Glutamatergic neuron (in vitro differentiated cells): ENCODE measurements at regions not wholly inside any gene's neighbourhood (a gene's known extent, or its start where the extent isn't known, plus 50 kb on each side); places are given as distances from the start of the nearest gene placed in this dataset.

ENCODE experiments used
- DNase-seq: peaks from one replicate; pipeline ENCODE4 v3.0.0; 2022
- H3K27ac Mint-ChIP-seq: one replicate; pipeline ENCODE4 v1.8.0; 2020; ENCODE audit warnings: mild to moderate bottlenecking, mixed read lengths, inconsistent platforms; ENCODE audit not compliant: unreplicated experiment
- H3K27me3 Mint-ChIP-seq: one replicate; pipeline ENCODE4 v1.8.0; 2020; ENCODE audit warnings: mild to moderate bottlenecking, moderate library complexity, mixed read lengths, inconsistent platforms; ENCODE audit not compliant: unreplicated experiment
- H3K36me3 Mint-ChIP-seq: one replicate; pipeline ENCODE4 v1.8.0; 2020; ENCODE audit warnings: mild to moderate bottlenecking, mixed read lengths, inconsistent platforms; ENCODE audit not compliant: unreplicated experiment
- H3K4me1 Mint-ChIP-seq: one replicate; pipeline ENCODE4 v1.8.0; 2020; ENCODE audit warnings: mild to moderate bottlenecking, low read depth, mixed read lengths, inconsistent platforms; ENCODE audit not compliant: unreplicated experiment
- H3K4me3 Mint-ChIP-seq: one replicate; pipeline ENCODE4 v1.8.0; 2020; ENCODE audit warnings: mild to moderate bottlenecking, mixed read lengths, inconsistent platforms; ENCODE audit not compliant: unreplicated experiment
- H3K9me3 Mint-ChIP-seq: one replicate; pipeline ENCODE4 v1.8.0; 2020; ENCODE audit warnings: mild to moderate bottlenecking, moderate library complexity, mixed read lengths, inconsistent platforms; ENCODE audit not compliant: unreplicated experiment
- CTCF ChIP-seq: fragments of 200-600 bp; sonication (generic); IDR thresholded peaks from one replicate; pipeline ENCODE4 v1.5.0; 2021; ENCODE audit not compliant: partially characterized antibody, unreplicated experiment

GRCh38 chr5:106321242-106321641, 1349.5 kb downstream of the EFNA5 start:
- H3K36me3 Mint-ChIP-seq, result no peaks in the 10 kb centered on the region
- H3K4me1 Mint-ChIP-seq, result no peaks in the 10 kb centered on the region
- H3K4me3 Mint-ChIP-seq, result no peak overlapping the region
- no peaks in the 10 kb centered on the region for H3K9me3 Mint-ChIP-seq
- no peak for DNase-seq
- peaks cover 1% of the 10 kb centered on the region for H3K27me3 Mint-ChIP-seq
- H3K27ac Mint-ChIP-seq, result no peak overlapping the region
- TF ChIP-seq CTCF, result no peak

DNA sequence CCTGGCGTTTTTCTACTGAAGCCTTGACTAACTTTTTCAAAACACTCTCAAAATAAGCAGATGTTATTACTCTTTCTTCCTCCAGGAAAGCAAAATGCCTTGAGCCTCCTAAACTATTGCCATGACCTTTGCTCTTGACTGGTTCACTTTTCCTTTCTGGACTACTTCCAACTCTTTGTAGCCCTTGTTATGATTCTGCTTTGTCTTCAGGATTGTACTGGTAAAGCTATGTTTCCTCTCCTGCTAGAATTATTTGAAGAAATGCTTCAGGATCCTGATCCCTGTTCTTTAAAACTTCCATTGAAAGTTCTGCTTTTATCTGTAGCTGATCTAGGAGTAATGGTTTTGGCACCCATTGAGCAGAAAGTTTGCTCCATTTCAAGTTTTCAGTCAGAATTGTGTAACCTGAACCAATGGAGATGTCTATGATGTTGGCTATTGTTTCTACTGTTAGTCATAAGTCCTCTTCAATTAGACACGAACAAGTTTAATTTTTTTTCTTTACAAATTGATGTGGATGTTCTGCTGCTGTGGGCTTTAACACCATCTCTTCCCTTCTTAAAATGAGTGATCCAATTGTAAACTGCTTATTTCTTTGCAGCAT, 1356.4 kb downstream of the EFNA5 start:
- no peaks in the 10 kb centered on the region for H3K9me3 Mint-ChIP-seq
- no peak for DNase-seq
- H3K36me3 Mint-ChIP-seq, result no peaks in the 10 kb centered on the region
- H3K27me3 Mint-ChIP-seq, result peaks cover 1% of the 10 kb centered on the region
- H3K27ac Mint-ChIP-seq, result no peak overlapping the region
- H3K4me1 Mint-ChIP-seq, result no peaks in the 10 kb centered on the region
- no peak overlapping the region for H3K4me3 Mint-ChIP-seq
- TF ChIP-seq CTCF, result no peak

GRCh38 chr5:106312360-106312759, 1358.4 kb downstream of the EFNA5 start:
- no peaks in the 10 kb centered on the region for H3K4me1 Mint-ChIP-seq
- H3K4me3 Mint-ChIP-seq, result no peak overlapping the region
- no peaks in the 10 kb centered on the region for H3K36me3 Mint-ChIP-seq
- no peaks in the 10 kb centered on the region for H3K27me3 Mint-ChIP-seq
- H3K9me3 Mint-ChIP-seq, result no peaks in the 10 kb centered on the region
- no peak for DNase-seq
- H3K27ac Mint-ChIP-seq, result no peak overlapping the region
- TF ChIP-seq CTCF, result no peak

DNA sequence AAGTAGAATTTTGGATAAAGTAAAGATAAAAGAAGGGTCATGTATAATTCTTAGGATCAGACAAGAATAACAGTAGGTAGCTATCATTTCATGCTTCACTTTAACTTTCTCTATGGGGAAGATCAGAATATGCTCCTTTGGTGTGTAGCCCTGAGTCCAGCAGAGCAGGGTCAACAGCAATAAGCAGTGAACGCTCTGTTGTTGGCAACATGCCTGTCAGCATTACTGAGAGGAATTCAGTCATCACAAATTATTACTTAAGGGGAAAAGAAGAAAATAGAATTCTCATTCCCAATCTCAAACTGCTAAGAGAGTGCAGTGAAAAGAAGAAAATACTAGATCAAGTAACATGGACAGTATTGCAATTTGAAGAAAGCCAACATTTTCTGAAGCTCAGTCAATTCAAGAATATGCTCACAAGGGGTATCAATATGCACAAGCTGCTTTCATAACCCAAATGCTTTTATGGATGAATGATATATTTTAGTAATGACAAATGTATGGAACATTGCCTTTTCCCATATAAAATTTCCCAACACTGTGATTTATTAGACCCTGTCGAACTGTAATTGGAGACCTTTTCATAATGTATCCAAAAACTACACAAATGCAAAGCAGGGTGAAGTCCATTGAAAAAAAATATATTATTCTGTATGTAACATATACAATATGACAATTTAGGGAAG, 1359.4 kb downstream of the EFNA5 start:
- Mint-ChIP-seq H3K4me1 (no peaks in the 10 kb centered on the region), H3K4me3 (no peak overlapping the region), H3K27ac (no peak overlapping the region), H3K36me3 (no peaks in the 10 kb centered on the region), H3K27me3 (no peaks in the 10 kb centered on the region), H3K9me3 (no peaks in the 10 kb centered on the region)
- TF ChIP-seq CTCF, result no peak
- no peak for DNase-seq

DNA sequence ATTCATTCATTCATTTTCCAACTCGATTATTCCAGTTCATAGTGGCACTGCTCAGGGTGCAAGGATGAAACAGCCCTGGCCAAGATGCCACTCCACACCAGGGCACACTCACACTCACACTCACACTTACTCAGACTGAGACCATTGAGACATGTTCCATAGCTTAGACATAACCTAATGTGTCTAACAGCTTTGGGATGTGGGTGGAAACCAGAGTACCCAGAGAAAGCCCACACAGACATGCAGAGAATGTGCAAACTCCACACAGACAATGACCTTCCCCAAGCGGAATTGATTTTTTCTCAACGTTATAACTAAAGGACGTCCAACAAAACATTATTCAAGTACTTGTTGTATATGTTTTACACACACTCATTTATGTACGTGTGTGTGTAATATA, 1363.5 kb downstream of the EFNA5 start:
- no peaks in the 10 kb centered on the region for H3K9me3 Mint-ChIP-seq
- H3K36me3 Mint-ChIP-seq, result no peaks in the 10 kb centered on the region
- no peaks in the 10 kb centered on the region for H3K27me3 Mint-ChIP-seq
- no peak for DNase-seq
- no peaks in the 10 kb centered on the region for H3K4me1 Mint-ChIP-seq
- H3K27ac Mint-ChIP-seq, result no peak overlapping the region
- H3K4me3 Mint-ChIP-seq, result no peak overlapping the region
- TF ChIP-seq CTCF, result no peak
